Epithelial cell of proximal tubule (primary cell): ENCODE measurements at regions not wholly inside any gene's neighbourhood (a gene's known extent, or its start where the extent isn't known, plus 50 kb on each side); places are given as distances from the start of the nearest gene placed in this dataset.
"Not testable (repeated sequence)": the region's sequence is repeated elsewhere in the genome, so short reads cannot be mapped to it uniquely, and the experiment has no call there.

Experiments used
- DNase-seq: peaks from one replicate; pipeline ENCODE4 v3.0.0-alpha.2; 2011; ENCODE audit warnings: low read depth
- H3K4me3 ChIP-seq: 2 replicates; pipeline ENCODE4 v1.5.1; 2011; ENCODE audit warnings: low read depth, mild to moderate bottlenecking, low read length
- CTCF ChIP-seq: conservative IDR thresholded peaks from 2 replicates; pipeline ENCODE4 v1.5.1; 2012; ENCODE audit warnings: low read depth, mild to moderate bottlenecking, low read length

- no peak for TF ChIP-seq CTCF
- H3K4me3 ChIP-seq: no peak overlapping the region
- DNase-seq: no peak
These were observed 920.5 kb downstream of the SLITRK1 start for GRCh38 chr13:82961757-82962156.

GRCh38 chr13:82952336-82952735, 929.9 kb downstream of the SLITRK1 start:
- not testable (repeated sequence) for H3K4me3 ChIP-seq, DNase-seq

- H3K4me3 ChIP-seq: no peak overlapping the region
- TF ChIP-seq CTCF: no peak
- no peak for DNase-seq
These were observed 934.6 kb downstream of the SLITRK1 start for GRCh38 chr13:82947683-82948082.

DNA sequence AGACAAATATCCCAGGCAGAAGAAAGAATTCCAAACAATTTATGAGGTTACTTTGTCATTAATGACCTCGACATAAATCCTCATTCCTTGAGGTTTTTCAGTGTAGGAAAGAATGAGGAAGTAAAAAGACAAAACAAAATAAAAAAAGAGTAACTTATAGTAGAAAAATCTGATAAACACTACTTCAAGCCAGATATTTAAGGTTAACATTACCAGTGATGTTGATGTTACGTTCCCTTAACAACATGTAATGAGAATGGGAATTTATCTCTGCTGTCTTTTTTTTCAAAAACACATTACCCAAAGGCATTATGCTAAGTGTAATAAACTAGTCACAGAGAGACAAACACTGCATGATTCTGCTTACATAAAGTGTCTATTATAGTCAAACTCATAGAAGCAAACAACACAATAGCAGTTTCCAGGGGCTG, 935.1 kb downstream of the SLITRK1 start:
- TF ChIP-seq CTCF: no peak
- no peak for DNase-seq
- H3K4me3 ChIP-seq: no peak overlapping the region

DNA sequence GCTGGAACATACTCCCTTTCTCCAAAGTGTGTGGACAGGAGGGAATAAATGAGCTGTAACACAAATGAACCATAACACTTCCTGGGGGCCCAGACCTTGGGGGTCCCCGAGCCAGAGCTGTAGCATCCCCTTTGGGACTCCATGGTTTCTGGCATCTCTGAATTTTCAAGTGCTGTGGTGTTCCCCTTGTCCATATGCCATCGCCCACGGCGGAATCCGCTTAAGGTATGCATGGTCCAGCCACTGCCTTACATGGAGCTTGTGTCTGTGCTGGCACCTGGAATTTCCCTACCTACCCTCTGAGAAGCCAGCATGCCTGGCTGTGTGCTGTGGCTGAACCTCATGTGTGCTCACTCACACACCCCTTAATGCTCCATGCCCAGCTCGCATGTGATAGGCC, 943.6 kb downstream of the SLITRK1 start:
- H3K4me3 ChIP-seq: no peak overlapping the region
- no peak for DNase-seq
- TF ChIP-seq CTCF: no peak

DNA sequence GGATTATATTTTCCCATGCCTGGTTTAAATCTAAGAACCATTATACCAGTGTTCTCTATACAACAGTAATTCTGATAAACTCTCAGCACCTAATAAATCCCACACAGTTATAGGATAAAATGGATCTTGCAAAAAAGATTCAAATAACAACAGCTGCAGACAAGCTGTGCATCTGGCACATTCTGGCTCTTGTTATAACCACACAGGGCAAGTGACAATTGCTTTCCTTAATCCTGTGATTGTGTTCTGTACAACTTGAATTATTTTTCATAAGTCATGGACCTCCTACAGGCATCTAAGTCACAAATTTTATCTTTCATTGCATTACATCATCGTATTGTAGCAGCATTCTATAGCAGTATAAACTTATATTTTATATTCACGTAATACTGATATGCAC, 948.3 kb downstream of the SLITRK1 start:
- no peak overlapping the region for H3K4me3 ChIP-seq
- no peak for DNase-seq
- no peak for TF ChIP-seq CTCF

GRCh38 chr13:82925114-82925513, 957.2 kb downstream of the SLITRK1 start:
- TF ChIP-seq CTCF: no peak

GRCh38 chr13:82917984-82918383, 964.3 kb downstream of the SLITRK1 start:
- no peak for DNase-seq
- no peak for TF ChIP-seq CTCF

More at GRCh38 chr13:82925114-82925513, 957.2 kb downstream of the SLITRK1 start:
- no peak for DNase-seq
- no peak overlapping the region for H3K4me3 ChIP-seq

More at GRCh38 chr13:82917984-82918383, 964.3 kb downstream of the SLITRK1 start:
- no peak overlapping the region for H3K4me3 ChIP-seq
